Epithelial cell of prostate (primary cell): ENCODE measurements at regions not wholly inside any gene's neighbourhood (a gene's known extent, or its start where the extent isn't known, plus 50 kb on each side); places are given as distances from the start of the nearest gene placed in this dataset.
"Not testable (repeated sequence)": the region's sequence is repeated elsewhere in the genome, so short reads cannot be mapped to it uniquely, and the experiment has no call there.

Source experiments
- DNase-seq: peaks from one replicate; pipeline ENCODE4 v3.0.0-alpha.2; 2011; ENCODE audit warnings: low read depth, low spot score
- H3K27ac ChIP-seq: fragments of 450-650 bp; 2 replicates; pipeline ENCODE4 v1.5.1; 2017; ENCODE audit warnings: mild to moderate bottlenecking

DNA sequence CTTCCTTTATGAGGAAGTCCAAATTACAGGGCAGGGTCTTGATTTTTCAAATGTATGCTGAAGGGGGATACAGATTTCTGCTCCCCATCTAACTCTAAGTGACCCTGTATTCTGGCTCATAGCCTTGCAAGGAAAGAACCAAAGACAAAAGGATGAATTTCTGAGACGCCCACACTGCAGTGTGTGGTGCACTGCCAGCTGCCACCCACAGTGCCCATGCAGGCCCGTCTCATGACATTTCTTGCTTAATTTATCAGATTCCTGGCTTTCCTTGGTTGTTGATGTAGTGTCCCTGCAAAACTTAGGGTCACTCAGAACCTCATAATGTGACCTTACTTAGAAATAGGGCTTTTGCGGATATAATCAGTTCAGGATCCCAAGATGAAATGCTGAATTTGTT is 68.0 kb downstream of the CBLN4 start:
- no peak for DNase-seq
- H3K27ac ChIP-seq, result no peak overlapping the region

DNA sequence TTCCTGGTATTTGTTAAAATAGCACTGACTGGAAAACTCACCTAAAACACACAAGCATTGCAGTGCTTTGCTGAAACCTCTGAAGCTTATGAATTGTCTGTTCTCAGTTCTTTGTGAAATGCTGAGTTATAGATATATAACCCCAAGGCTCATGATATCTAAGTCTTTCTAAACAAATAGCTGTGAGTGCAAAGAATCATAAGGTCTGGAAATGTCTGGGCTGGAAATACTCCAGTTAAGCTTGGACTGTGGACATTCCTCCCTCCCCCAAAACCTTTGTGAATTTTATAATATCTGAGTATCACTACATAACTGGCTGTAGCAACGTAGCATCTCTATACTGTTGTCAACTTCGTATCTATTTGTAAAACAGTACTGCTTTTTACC is 69.1 kb downstream of the CBLN4 start:
- DNase-seq, result no peak
- H3K27ac ChIP-seq, result no peak overlapping the region

DNA sequence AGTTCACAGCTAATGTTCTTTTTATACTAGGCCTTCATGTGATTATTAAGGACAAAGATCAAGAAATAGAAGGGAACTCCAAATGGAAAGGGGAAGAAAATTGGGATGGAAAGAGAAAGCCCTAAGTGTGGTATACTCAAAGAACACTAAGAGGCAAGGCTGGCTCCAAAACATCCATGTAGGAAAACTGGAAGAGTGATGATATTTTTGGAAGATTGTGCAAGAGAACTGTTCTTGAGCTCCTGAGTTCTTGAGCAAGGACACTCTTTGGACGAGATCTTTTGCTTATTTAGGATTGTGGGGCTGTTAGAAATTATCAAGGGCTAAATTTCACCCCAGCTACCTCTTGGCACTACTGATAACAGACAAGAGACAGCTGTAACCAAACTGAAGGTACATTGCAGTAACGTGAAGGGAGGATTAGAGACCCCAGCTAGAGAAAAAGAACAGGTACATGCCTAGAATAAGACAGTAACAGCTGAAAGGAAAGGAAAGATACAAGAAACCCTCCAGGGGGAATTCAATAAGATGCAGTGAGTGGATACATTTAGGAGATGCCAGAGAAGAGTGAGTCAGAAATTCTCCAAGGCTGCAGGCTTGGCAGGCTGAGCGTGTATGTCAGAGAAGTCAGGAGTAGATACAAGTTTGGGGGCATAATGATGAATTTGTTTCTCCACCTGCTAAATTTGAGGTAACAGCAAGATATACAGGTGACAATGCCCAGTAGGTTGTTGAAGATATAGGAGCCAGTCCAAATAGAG is 69.7 kb downstream of the CBLN4 start:
- H3K27ac ChIP-seq, result no peak overlapping the region

DNA sequence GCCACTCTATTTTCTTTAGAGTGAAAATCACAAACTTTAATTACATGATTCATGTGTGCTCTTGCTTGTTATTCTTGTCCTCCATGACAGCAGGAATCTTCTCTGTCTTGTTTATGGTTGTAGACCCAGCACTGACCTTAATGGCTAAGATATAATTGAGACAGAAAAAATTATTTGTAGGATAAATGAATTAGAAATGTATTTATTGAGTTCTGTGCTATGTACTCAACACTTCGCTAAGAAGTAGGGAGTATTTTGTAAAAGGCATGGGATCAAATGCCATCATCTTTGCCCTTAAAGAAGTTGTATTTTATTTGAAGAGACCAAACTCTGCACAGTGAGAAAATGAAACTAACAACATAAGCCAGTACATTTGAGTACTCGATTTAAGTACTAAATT is 71.2 kb downstream of the CBLN4 start:
- H3K27ac ChIP-seq, result no peak overlapping the region
- DNase-seq, result no peak

More for the DNA sequence above, 69.7 kb downstream of the CBLN4 start:
- no peak for DNase-seq

DNA sequence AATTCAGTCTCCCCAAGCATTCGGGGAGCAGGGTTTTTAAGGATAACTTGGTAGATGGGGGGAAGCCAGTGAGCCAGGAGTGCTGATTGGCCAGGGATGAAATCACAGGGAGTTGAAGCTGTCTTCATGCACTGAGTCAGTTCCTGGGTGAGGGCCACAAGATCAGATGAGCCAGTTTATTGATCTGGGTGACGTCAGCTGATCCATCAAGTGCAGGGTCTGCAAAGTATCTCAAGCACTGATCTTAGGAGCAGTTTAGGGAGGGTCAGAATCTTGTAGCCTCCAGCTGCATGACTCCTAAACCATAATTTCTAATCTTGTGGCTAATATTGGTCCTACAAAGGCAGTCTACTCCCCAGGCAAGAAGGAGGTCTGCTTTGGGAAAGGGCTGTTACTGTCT is 74.4 kb downstream of the CBLN4 start:
- H3K27ac ChIP-seq, DNase-seq: not testable (repeated sequence)

DNA sequence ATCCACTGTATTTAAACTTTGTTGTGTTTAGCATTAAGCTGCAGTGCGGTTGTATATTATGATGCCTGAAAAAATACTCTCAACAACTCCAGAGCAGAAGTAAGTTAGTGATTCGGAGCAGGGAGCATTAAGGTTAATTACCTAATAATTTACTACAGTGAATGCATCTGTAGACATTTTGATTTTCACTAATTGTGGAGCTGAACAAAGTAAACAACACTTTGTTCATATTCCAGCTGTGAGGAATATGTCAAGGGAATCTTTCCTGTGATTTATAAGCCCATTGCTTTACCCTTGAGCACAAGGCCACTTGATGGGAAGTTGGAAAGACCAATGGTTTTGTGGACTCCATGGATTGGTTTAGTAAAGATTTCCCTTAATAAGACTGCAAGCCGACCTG is 77.1 kb downstream of the CBLN4 start:
- no peak for DNase-seq
- no peak overlapping the region for H3K27ac ChIP-seq

DNA sequence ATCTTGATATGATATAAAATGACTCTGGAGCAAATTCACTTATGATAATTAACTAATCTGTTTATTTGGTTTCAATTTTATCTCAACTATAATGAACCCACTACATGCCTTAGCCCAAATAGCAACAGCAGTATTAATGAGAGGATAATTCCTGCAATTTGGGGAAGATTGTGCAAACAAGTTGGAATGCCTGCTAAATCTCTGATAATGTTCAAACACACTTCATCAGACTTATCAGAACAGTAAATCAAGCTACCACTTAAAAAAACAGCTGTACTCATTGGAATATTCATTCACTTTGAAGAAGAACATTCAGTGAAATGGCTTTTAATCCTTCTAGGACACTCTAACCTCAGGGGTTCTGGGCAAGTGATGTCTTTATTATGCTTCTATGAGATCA is 85.4 kb downstream of the CBLN4 start:
- H3K27ac ChIP-seq, result no peak overlapping the region
- no peak for DNase-seq

DNA sequence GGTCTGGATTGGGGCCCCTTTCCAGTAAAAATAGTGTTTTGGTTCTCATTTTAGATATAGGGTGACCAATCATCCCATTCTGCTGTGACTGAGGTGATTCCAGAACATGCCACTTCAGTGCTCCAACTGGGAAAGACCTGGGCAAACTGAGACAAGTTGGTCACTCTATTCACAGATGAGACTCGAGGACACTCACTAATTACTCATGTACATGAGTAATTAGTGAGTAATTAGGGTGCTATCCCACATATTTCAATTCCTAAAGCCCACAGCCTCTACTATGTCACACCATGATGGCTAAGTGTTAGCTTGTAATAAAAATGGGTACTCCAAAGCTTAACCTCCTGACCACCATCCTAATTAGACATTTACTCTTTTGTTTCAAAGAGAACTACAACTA is 86.0 kb downstream of the CBLN4 start:
- no peak overlapping the region for H3K27ac ChIP-seq
- peak; percentile 1 for DNase-seq

DNA sequence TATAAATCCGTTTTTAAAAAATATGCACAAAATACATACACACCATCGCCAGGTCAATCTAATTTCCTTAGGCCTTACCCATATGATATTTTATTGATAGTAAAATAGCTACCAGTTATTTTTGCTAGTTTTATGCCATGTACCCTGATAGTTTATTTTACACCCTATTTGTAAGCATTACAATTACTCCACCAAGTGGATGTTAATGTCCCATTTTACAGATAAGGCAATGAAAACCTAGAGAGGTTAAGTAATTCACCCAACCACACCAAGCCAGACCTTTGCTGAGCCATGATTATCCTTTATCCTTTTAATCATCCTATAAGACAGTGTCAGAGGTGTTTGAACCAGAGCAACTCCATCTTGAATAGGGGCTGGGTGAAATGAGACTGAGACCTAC is 86.8 kb downstream of the CBLN4 start:
- no peak for DNase-seq
- no peak overlapping the region for H3K27ac ChIP-seq

DNA sequence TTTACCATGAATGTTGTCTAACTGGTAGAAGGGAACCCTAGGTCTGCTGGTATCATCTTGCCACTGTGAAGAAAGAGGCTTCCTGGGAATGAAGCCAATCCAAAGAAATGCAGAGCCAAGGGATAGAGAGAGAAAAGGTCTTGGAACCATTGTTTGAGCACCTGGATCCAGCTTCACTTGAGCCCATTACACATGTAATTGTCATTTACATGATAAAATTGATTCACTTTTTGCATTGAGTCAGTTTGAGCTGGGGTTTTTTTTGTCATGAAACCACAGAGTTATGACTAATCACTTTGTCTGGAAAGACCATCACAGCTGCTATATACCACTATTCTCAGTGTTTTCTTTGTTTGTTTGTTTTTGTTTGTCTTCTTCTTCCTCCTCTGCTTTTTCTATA is 112.3 kb downstream of the CBLN4 start:
- DNase-seq, result peak; percentile 3
- H3K27ac ChIP-seq, result no peak overlapping the region

DNA sequence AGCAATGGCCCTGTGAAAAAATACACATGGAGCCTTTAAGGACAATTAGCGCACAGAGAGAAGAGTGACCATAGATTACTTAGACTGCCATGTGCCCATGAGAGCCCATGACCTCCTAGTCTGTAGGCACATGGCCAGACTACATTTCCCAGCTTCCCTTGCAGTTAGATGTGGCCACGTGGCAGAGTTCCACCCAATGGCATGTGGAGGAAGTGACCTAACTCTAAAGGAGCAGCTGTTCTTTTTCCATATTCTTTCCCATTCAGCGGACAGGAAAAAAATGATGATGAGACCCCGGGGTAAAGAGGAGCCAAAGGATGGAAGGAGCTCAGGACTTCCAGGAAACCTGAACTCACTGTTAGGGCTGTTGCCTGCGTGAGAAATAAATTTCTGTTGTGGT is 116.6 kb downstream of the CBLN4 start:
- DNase-seq, result no peak
- no peak overlapping the region for H3K27ac ChIP-seq

DNA sequence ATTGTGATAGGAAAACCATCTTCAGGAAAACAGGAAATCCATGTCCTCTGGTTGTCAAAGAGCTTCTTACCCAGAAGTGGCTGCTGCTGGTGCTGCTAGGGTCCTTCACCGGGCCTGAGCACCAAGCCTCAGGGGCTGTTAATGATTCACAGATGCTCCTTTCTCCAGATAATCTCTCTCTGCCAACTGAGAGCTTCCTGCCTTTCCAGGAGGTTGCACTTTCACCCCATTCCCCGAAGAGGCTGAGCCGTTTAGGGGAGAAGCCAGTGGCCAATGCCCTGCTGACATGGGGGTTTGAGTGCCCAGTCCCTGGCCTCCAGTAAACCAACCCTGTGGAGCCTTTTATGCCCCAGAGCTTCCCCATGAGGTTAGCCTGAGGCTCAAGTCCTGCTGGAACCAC is 122.4 kb downstream of the CBLN4 start:
- DNase-seq, result no peak
- no peak overlapping the region for H3K27ac ChIP-seq

DNA sequence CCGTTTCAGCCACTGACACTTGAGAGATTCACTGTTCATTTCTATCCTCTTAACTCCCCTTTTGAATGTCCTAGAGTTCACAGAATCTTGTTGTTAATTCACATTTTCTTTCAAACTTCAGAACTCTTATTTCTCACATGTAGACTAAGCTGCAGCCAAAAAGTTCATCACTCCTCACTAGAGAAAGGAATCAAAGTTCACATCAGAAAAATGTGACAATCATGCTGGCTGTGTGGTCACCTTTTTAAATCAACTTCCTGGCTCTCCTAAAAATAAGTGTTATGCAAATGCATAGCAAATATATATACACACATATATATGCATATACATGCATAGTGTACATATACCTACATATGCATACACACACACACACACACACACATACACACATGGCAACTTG is 123.0 kb downstream of the CBLN4 start:
- H3K27ac ChIP-seq, result no peak overlapping the region
- no peak for DNase-seq

DNA sequence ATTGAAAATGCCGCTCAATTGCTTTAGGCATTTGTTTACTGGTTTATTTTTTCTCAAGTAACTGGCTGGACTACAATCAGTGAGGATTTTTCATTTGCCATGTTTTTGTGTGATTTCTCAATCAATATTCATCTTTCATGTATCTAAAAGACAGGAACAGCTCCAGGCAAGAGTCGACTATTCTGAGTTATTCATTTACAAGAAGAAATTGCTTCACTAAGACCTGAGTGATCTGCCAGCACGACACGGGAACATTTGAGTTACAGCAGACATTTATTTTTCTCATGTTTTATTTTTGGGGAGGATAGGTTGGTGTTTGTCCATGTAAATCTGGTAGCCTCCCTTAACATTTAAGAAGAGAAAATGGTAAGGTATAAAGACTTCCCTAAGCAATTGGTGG is 124.1 kb downstream of the CBLN4 start:
- no peak overlapping the region for H3K27ac ChIP-seq
- DNase-seq, result no peak

DNA sequence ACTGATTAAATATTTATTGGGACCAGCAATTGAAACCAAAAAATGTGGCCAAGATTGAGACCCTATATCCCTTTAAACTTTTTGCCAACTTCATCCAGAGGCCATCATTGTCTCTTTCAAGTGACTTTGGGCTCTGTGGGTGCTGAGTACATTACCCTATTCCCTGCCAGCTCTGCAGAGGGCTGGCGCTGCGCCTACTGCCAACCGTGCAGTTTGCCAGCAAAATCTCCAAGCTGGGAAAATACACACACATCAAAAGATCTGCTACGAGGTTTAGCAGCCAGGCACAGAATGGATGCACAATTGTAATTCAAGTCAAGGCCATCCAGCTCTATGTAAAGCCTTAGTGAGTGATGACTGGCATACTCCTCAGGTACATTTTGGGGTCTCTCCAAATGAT is 125.0 kb downstream of the CBLN4 start:
- H3K27ac ChIP-seq, result no peak overlapping the region
- DNase-seq, result no peak

DNA sequence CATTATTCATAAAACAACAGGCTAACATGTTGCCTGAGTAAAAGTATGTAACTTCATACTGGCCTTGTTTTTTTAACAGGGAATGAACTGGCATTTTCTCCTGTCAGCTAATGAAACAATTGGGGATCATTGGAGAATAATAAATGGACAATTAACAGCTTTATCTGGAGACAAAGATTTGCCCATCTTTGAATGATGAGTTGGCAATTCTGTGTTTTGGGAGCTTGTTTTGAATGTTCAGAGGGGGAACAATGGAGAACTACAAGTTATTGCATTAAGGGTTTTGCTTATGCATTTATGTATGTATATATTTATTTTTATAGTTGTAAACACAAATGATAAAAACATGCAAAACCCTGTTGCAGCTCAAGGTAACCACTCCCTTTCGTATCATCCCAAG is 150.3 kb downstream of the CBLN4 start:
- H3K27ac ChIP-seq, result no peak overlapping the region
- DNase-seq, result no peak

DNA sequence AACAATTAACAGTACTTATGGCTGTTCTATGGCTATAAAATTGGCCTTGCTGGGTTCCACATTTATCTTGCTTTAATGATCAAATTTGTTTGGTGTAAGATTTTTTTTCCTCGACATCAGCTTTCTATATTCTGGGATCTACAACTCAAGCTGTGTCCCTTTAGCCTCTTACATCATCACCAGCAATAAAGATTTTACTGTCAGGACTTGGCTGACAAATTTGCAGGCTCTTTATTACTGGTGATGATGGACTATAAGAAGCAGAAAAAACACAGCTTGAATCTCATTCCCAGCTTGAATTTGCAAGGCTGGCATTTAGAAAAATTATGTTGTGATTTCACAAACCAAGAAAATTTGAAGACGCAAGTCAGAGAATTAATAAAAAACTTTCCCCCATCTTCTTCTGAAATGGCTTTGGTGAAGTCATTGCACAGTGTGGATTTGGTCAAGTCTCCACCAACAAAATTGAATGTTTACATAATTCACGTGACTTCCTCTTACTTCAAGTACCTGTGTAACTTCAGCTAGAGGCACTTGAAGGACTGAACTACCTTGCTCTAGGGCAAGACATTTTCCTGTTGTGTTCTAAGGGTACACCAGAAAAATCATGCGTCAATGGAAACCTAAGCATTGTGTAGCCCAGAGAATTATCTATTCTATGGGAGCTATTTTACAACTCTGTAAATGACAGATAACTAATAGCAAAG is 175.0 kb downstream of the CBLN4 start:
- DNase-seq, result no peak
- H3K27ac ChIP-seq, result no peak overlapping the region

DNA sequence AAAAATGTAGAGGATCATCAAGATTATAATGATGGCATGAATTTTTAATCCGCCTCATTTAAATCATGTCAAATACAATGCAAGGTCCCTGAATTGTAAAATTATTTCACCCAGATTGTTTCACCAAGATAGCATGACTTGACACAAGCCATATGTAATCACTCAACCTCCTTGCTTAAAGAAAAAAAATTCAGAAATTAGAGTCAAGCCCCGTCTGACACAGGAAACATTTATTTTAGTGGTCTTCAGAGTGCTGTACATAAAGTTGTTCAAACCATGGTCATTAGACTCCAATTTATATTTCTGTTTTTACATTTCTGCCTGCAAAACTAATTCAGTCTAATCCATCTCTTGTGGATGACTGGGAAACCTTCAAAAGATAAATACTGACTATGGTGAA is 200.2 kb downstream of the CBLN4 start:
- no peak overlapping the region for H3K27ac ChIP-seq

DNA sequence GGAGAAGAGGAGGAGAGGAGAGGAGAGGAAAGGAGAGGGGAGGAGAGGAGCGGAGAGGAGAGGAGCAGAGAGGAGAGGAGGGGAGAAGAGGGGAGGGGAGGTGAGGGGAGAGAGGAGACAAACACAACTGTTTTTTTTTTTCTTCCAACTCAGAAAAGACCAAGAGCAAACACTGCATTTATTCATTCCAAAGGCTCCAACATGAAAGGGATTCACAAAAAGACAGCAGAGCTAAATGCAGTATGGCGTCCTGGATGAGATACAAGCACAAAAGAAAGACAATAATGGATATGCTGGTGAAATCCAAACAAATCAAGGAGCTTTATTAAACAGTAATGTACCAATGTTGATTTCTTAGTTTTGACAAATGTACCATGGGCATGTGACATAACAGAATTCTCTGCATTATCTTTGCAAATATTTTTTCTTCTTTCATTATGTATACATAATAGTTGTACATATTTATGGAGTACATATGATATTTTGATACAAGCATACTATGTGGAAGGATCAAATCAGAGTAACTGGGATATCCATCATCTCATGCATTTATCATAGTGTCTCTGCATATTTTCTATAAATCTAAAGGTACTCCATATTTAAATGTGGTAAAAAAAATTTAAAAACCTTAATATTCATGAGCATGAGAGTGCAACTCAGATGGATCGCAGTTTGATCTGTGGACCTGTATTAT is 204.6 kb downstream of the CBLN4 start:
- no peak for DNase-seq

More for the DNA sequence above, 200.2 kb downstream of the CBLN4 start:
- DNase-seq, result no peak

DNA sequence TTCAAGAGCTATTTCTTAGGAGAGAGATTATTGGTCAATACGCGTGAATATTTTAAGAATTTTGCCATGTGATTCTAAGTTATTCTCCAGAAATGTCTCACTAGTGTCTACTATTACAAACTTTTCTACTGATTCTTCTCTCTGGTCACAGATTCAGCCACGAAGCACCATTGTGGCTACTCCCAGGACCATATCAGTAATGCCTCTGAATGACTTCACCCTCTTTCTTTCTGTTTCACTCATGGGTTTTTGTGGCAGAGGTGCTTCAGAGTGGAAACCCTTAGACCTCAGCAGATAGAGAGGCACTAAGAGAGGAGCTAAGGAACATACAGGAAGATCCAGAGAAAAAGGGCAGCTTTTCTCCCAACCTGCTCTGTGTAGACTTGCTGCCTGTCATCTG is 211.3 kb downstream of the CBLN4 start:
- DNase-seq, result no peak
- no peak overlapping the region for H3K27ac ChIP-seq

More for the DNA sequence above, 204.6 kb downstream of the CBLN4 start:
- H3K27ac ChIP-seq, result no peak overlapping the region

DNA sequence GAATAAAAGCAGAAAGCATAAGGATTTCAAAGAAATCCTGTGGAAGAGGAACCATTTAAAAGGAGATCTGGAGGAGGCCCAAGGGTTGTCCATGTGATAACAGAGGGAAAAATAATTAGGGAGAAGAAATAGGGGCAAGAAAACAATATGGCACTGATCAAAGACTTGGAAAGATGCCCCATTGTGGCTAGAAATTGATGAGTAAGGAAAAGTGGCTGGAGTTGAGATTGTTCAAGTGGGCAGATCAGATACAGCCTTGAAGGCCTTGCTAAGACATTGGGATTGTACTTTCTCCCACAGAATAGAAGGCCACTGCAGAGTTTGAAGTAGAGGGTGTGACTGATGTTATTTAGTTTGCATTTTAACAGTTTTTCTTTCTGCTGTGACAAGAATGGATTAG is 213.3 kb downstream of the CBLN4 start:
- no peak for DNase-seq
- no peak overlapping the region for H3K27ac ChIP-seq
